IMR-90 (cell line): ENCODE measurements at regions not wholly inside any gene's neighbourhood (a gene's known extent, or its start where the extent isn't known, plus 50 kb on each side); places are given as distances from the start of the nearest gene placed in this dataset.

ENCODE experiments used
- ATAC-seq: fragments of 200-7000 bp; cut with Tn5 transposase; 2 replicates; pipeline ENCODE4 v1.9.1; 2020; ENCODE audit warnings: low read depth, mild to moderate bottlenecking, moderate library complexity
- BruUV-seq: library from RNA; stranded (reverse); fragments of 400-500 nt; replicated peaks from 2 replicates; lab custom pipeline; 2021; lab: Mats Ljungman, UMichigan
- CTCF ChIA-PET: fragments of 300-600 bp; formaldehyde crosslinking; extraction: SDS; loops from one replicate; lab custom pipeline; 2021; ENCODE audit warnings: antibody characterized with exemption; lab: Yijun Ruan, JAX
- POLR2A ChIA-PET: fragments of 300-600 bp; sonication (Branson Sonifier 250); formaldehyde crosslinking; loops from one replicate; lab custom pipeline; 2022; ENCODE audit warnings: antibody characterized with exemption; ENCODE audit not compliant: unreplicated experiment; lab: Charles Lee
- DNase-seq: peaks from one replicate; pipeline ENCODE4 v3.0.0; 2013
- H2AFZ ChIP-seq: replicated peaks from 2 replicates; pipeline ENCODE3; 2013; ENCODE audit warnings: low read length, mild to moderate bottlenecking; ENCODE audit not compliant: poor library complexity
- H2AK5ac ChIP-seq: 2 replicates; pipeline ENCODE4 v1.6.1; 2013; ENCODE audit warnings: low read depth, low read length, inconsistent platforms
- H2AK9ac ChIP-seq: replicated peaks from 2 replicates; pipeline ENCODE3; 2013; ENCODE audit warnings: mild to moderate bottlenecking, low read depth, low read length, moderate library complexity; ENCODE audit not compliant: poor library complexity
- H2BK120ac ChIP-seq: 2 replicates; pipeline ENCODE4 v1.6.1; 2013; ENCODE audit warnings: low read depth, low read length, inconsistent platforms
- H2BK15ac ChIP-seq: 3 replicates; pipeline ENCODE4 v1.6.1; 2013; ENCODE audit warnings: low read depth, low read length, inconsistent platforms
- H2BK20ac ChIP-seq: 2 replicates; pipeline ENCODE4 v1.6.1; 2013; ENCODE audit warnings: low read depth, mild to moderate bottlenecking, inconsistent platforms, low read length, moderate library complexity
- H2BK5ac ChIP-seq: 2 replicates; pipeline ENCODE4 v1.6.1; 2013; ENCODE audit warnings: mild to moderate bottlenecking, low read depth, low read length, inconsistent platforms; ENCODE audit not compliant: poor library complexity, severe bottlenecking
- H3K14ac ChIP-seq: replicated peaks from 2 replicates; pipeline ENCODE4 v1.6.1; 2013; ENCODE audit warnings: low read depth, low read length, inconsistent platforms
- H3K18ac ChIP-seq: 2 replicates; pipeline ENCODE4 v1.6.1; 2013; ENCODE audit warnings: low read depth, low read length, control low read depth
- H3K23ac ChIP-seq: 2 replicates; pipeline ENCODE4 v1.6.1; 2013; ENCODE audit warnings: low read depth, low read length, inconsistent platforms
- H3K27ac ChIP-seq: 2 replicates; pipeline ENCODE4 v1.5.1; 2013; ENCODE audit warnings: mild to moderate bottlenecking, control low read depth, low read length; ENCODE audit not compliant: insufficient read depth
- H3K27me3 ChIP-seq: 2 replicates; pipeline ENCODE4 v1.6.1; 2013; ENCODE audit warnings: low read length; ENCODE audit not compliant: control insufficient read depth, insufficient read depth
- H3K36me3 ChIP-seq: 2 replicates; pipeline ENCODE4 v1.6.1; 2013; ENCODE audit warnings: low read length, mixed read lengths; ENCODE audit not compliant: control insufficient read depth, insufficient read depth
- H3K4ac ChIP-seq: 2 replicates; pipeline ENCODE4 v1.6.1; 2013; ENCODE audit warnings: low read depth, low read length, inconsistent platforms
- H3K4me1 ChIP-seq: 2 replicates; pipeline ENCODE4 v1.6.1; 2013; ENCODE audit warnings: low read length, mixed read lengths; ENCODE audit not compliant: control insufficient read depth, insufficient read depth
- H3K4me2 ChIP-seq: 2 replicates; pipeline ENCODE4 v1.6.1; 2013; ENCODE audit warnings: low read depth, mild to moderate bottlenecking, control low read depth, low read length, moderate library complexity
- H3K4me3 ChIP-seq: 2 replicates; pipeline ENCODE4 v1.5.1; 2013; ENCODE audit warnings: low read depth, mild to moderate bottlenecking, control low read depth, low read length, moderate library complexity; ENCODE audit not compliant: insufficient read depth
- H3K56ac ChIP-seq: 2 replicates; pipeline ENCODE4 v1.6.1; 2013; ENCODE audit warnings: low read length, inconsistent platforms; ENCODE audit not compliant: insufficient read depth; ENCODE audit errors: extremely low read depth
- H3K79me1 ChIP-seq, 2 experiments: 2 replicates each; pipeline ENCODE4 v1.6.1; 2013; ENCODE audit warnings: low read length in 2 of 2, inconsistent platforms in 1 of 2, low read depth in 1 of 2
- H3K9ac ChIP-seq: 2 replicates; pipeline ENCODE4 v1.6.1; 2013; ENCODE audit warnings: low read depth, low read length, control low read depth
- H3K9me1 ChIP-seq: 2 replicates; pipeline ENCODE4 v1.6.1; 2013; ENCODE audit warnings: low read length, inconsistent platforms; ENCODE audit not compliant: insufficient read depth
- H3K9me3 ChIP-seq: 2 replicates; pipeline ENCODE4 v1.6.1; 2013; ENCODE audit warnings: low read length; ENCODE audit not compliant: control insufficient read depth, insufficient read depth
- H4K20me1 ChIP-seq: 2 replicates; pipeline ENCODE4 v1.6.1; 2013; ENCODE audit warnings: low read length, inconsistent platforms; ENCODE audit not compliant: insufficient read depth
- H4K5ac ChIP-seq: 2 replicates; pipeline ENCODE4 v1.6.1; 2013; ENCODE audit warnings: mild to moderate bottlenecking, low read depth, low read length, control low read depth
- H4K8ac ChIP-seq, 2 experiments: 2 replicates each; pipeline ENCODE4 v1.6.1; 2013; ENCODE audit warnings: low read depth in 2 of 2, low read length in 2 of 2, control low read depth in 1 of 2, inconsistent platforms in 1 of 2
- H4K91ac ChIP-seq: 2 replicates; pipeline ENCODE4 v1.6.1; 2013; ENCODE audit warnings: low read depth, low read length, inconsistent platforms; ENCODE audit not compliant: insufficient read depth
- BHLHE40 ChIP-seq: fragments of 150-350 bp; IDR thresholded peaks from 2 replicates; pipeline ENCODE4 v1.6.1; 2016; ENCODE audit warnings: mild to moderate bottlenecking, low read depth, low read length
- CEBPB ChIP-seq: IDR thresholded peaks from 2 replicates; pipeline ENCODE4 v1.6.1; 2012; ENCODE audit warnings: low read depth, low read length, improper control_type of control experiment
- CHD1 ChIP-seq: IDR thresholded peaks from 2 replicates; pipeline ENCODE4 v1.6.1; 2012; ENCODE audit warnings: low read depth, low read length, improper control_type of control experiment
- CTCF ChIP-seq: conservative IDR thresholded peaks from 2 replicates; pipeline ENCODE4 v1.5.1; 2012; ENCODE audit warnings: mild to moderate bottlenecking, low read depth, low read length, improper control_type of control experiment
- ELK1 ChIP-seq: fragments of 150-350 bp; IDR thresholded peaks from 2 replicates; pipeline ENCODE4 v1.6.1; 2016; ENCODE audit warnings: low read depth, mild to moderate bottlenecking, low read length, moderate library complexity, borderline replicate concordance
- FOS ChIP-seq: fragments of 150-350 bp; IDR thresholded peaks from 2 replicates; pipeline ENCODE4 v1.6.1; 2016; ENCODE audit warnings: low read depth, low read length
- MAFK ChIP-seq: IDR thresholded peaks from 2 replicates; pipeline ENCODE4 v1.6.1; 2012; ENCODE audit warnings: low read depth, low read length, improper control_type of control experiment
- MAZ ChIP-seq: IDR thresholded peaks from 2 replicates; pipeline ENCODE4 v1.6.1; 2012; ENCODE audit warnings: low read depth, mild to moderate bottlenecking, low read length, improper control_type of control experiment, moderate library complexity, borderline replicate concordance
- MXI1 ChIP-seq: IDR thresholded peaks from 2 replicates; pipeline ENCODE4 v1.6.1; 2012; ENCODE audit warnings: low read depth, mild to moderate bottlenecking, low read length, moderate library complexity, borderline replicate concordance
- NFE2L2 ChIP-seq: fragments of 150-350 bp; IDR thresholded peaks from 2 replicates; pipeline ENCODE4 v1.6.1; 2016; ENCODE audit warnings: low read depth, mild to moderate bottlenecking, low read length
- POLR2A ChIP-seq: IDR thresholded peaks from 2 replicates; pipeline ENCODE4 v1.6.1; 2012; ENCODE audit warnings: mild to moderate bottlenecking, low read depth, low read length
- RAD21 ChIP-seq: IDR thresholded peaks from 2 replicates; pipeline ENCODE4 v1.6.1; 2012; ENCODE audit warnings: low read length, improper control_type of control experiment
- RCOR1 ChIP-seq: IDR thresholded peaks from 2 replicates; pipeline ENCODE4 v1.6.1; 2012; ENCODE audit warnings: mild to moderate bottlenecking, low read length, improper control_type of control experiment; ENCODE audit not compliant: insufficient replicate concordance
- RFX5 ChIP-seq: IDR thresholded peaks from 2 replicates; pipeline ENCODE4 v1.8.0; 2012; ENCODE audit warnings: low read depth, mild to moderate bottlenecking, low read length, moderate library complexity
- SMC3 ChIP-seq: fragments of 150-350 bp; IDR thresholded peaks from 2 replicates; pipeline ENCODE4 v1.6.1; 2016; ENCODE audit warnings: low read depth, mild to moderate bottlenecking, antibody characterized with exemption, low read length, moderate library complexity
- WGBS, 2 experiments: methylation state at CpG; one replicate each; pipeline versions ENCODE4 v1.1.5 to v1.1.7; 2013; ENCODE audit warnings: missing lambda C conversion rate in 2 of 2; ENCODE audit not compliant: insufficient read length in 1 of 2; ENCODE audit errors: extremely low coverage in 2 of 2; 5-methylcytosine and 5-hydroxymethylcytosine counted together
- dilution Hi-C: fragments of 300-500 bp; cut with HindIII; formaldehyde crosslinking; loops from one replicate; pipeline ENCODE4 v1.14.3; 2018; ENCODE audit warnings: low sequenced_read_pairs; ENCODE audit not compliant: unreplicated experiment
- in situ Hi-C: fragments of 300-500 bp; cut with MboI; formaldehyde crosslinking; loops from 3 replicates; pipeline ENCODE4 v1.14.3; 2019; ENCODE audit warnings: low sequenced_read_pairs, inconsistent platforms, mixed read lengths
- intact Hi-C: fragments of 100-400 bp; cut with micrococcal nuclease; formaldehyde crosslinking; loops from 2 replicates; pipeline ENCODE4 v1.10.0; 2022
- TF ChIP-seq, protein P1 (sequence below): fragments of 150-350 bp; IDR thresholded peaks from 2 replicates; pipeline ENCODE4 v1.6.1; 2017; ENCODE audit warnings: mild to moderate bottlenecking, antibody characterized with exemption, low read length, low read depth

GRCh38 chr18:28725876-28726275, 548.9 kb upstream of the CDH2 start:
- no peaks in the 10 kb centered on the region for H3K4me1 ChIP-seq
- no peak overlapping the region for H2AK5ac ChIP-seq
- ChIA-PET CTCF (no interaction called here), POLR2A (no interaction called here)
- no peak overlapping the region for H2BK5ac ChIP-seq
- no peaks in the 10 kb centered on the region for H3K36me3 ChIP-seq
- H4K5ac ChIP-seq = no peak overlapping the region
- no peak overlapping the region for H3K4ac ChIP-seq
- H4K20me1 ChIP-seq = no peaks in the 10 kb centered on the region
- H3K27me3 ChIP-seq = no peaks in the 10 kb centered on the region
- H4K8ac ChIP-seq = no peak overlapping the region
- no peak overlapping the region for H3K27ac ChIP-seq
- DNase-seq (peak; percentile 62), ATAC-seq (no peak)
- H3K4me3 ChIP-seq = no peak overlapping the region
- no peak overlapping the region for H3K4me2 ChIP-seq
- dilution Hi-C loops (no loop called here), intact Hi-C loops (no loop called here), in situ Hi-C loops (no loop called here)
- H2AFZ ChIP-seq = peak overlapping the region; percentile 3
- no peak overlapping the region for H4K91ac ChIP-seq
- no TSS peak for BruUV-seq
- no peak overlapping the region for H3K9ac ChIP-seq
- no peak overlapping the region for H3K18ac ChIP-seq
- no CpG with 5 or more reads among the region's 2 CpGs for WGBS, 2 experiments
- H3K79me1 ChIP-seq = no peaks in the 10 kb centered on the region
- TF ChIP-seq RCOR1 = no peak
- no peak for TF ChIP-seq CTCF
- no peak for TF ChIP-seq SMC3
- TF ChIP-seq ELK1 = no peak
- TF ChIP-seq NFE2L2 = no peak
- TF ChIP-seq POLR2A = no peak
- TF ChIP-seq CEBPB = no peak
- TF ChIP-seq MAZ = no peak
- TF ChIP-seq, protein P1, sequence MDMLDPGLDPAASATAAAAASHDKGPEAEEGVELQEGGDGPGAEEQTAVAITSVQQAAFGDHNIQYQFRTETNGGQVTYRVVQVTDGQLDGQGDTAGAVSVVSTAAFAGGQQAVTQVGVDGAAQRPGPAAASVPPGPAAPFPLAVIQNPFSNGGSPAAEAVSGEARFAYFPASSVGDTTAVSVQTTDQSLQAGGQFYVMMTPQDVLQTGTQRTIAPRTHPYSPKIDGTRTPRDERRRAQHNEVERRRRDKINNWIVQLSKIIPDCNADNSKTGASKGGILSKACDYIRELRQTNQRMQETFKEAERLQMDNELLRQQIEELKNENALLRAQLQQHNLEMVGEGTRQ = no peak
- no peak for TF ChIP-seq BHLHE40
- no peak for TF ChIP-seq RAD21
- no peak for TF ChIP-seq FOS
- TF ChIP-seq MXI1 = no peak
- no peak for TF ChIP-seq RFX5
- TF ChIP-seq CHD1 = no peak
- no peak for TF ChIP-seq MAFK
- H3K14ac ChIP-seq = no peak overlapping the region
- H3K9me1 ChIP-seq = no peaks in the 10 kb centered on the region
- no peak overlapping the region for H2BK20ac ChIP-seq
- H3K56ac ChIP-seq = no peak overlapping the region
- H3K23ac ChIP-seq = no peak overlapping the region
- H2BK15ac ChIP-seq = no peak overlapping the region
- no peaks in the 10 kb centered on the region; the same call in 1 of the 2 replicates for H3K9me3 ChIP-seq
- no peak overlapping the region for H2AK9ac ChIP-seq
- no peak overlapping the region for H2BK120ac ChIP-seq
